ENCODE measurements at regions not wholly inside any gene's neighbourhood (a gene's known extent, or its start where the extent isn't known, plus 50 kb on each side); places are given as distances from the start of the nearest gene placed in this dataset.

DNA sequence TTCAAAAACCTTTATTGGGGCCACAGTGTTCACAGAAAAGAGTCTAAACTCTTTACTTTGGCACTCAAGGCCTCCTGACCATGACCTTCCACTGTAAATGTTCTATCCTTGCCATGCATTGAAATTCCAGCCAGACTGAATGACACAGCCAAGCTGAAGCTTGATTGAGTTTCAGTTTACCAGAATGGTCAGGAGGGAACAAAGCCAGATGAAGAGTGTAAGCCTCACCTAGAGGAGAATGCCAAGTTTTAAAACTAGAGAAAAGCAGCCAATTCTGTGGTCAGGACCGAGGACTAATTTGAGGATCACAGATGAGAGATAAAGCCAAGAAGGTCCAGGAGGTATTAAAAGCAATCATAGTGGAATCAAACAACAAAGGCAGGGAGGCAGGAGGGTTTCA is 215.3 kb downstream of the KCNA4 start:
- ATAC-seq: no peak
- no peak for DNase-seq (ENCODE audit: low read depth, low spot score)
- ChIA-PET POLR2A (no interaction called here), CTCF (no interaction called here)
- BruUV-seq (replicated peaks): no TSS peak
- no peak for TF ChIP-seq REST (IDR thresholded peaks at IDR 0.05; ENCODE audit: insufficient read depth in 1 of 2, low read depth in 2 of 2, low read length in 1 of 2)
- TF ChIP-seq TCF7L2 (IDR thresholded peaks at IDR 0.05; ENCODE audit: low read depth, low read length): no peak
- TF ChIP-seq POLR2AphosphoS5 (IDR thresholded peaks at IDR 0.05; ENCODE audit: low read depth, low read length): no peak
- TF ChIP-seq CTCF (IDR thresholded peaks at IDR 0.05): no peak
- Histone ChIP-seq H3K4me1 (ENCODE audit: control insufficient read depth, insufficient read depth, low read length) (no peaks in the 10 kb centered on the region), H3K27me3 (ENCODE audit: control insufficient read depth, insufficient read depth, low read length) (no peaks in the 10 kb centered on the region), H3K27ac (ENCODE audit: low read length) (no peak overlapping the region), H3K36me3 (ENCODE audit: control insufficient read depth, insufficient read depth, low read length) (no peaks in the 10 kb centered on the region), H3K9me3 (ENCODE audit: control insufficient read depth, insufficient read depth, low read depth, low read length) (no peaks in the 10 kb centered on the region), H3K4me3 (ENCODE audit: low read depth in 2 of 2, low read length in 2 of 2) (no peak overlapping the region)
- in situ Hi-C loops (cut with HindIII; ENCODE audit: low pct_unique_long_range_greater_than_20kb, low sequenced_read_pairs): no loop called here
- intact Hi-C loops (cut with micrococcal nuclease; ENCODE audit: unreplicated experiment): no loop called here

- in situ Hi-C loops (cut with HindIII; ENCODE audit: low pct_unique_long_range_greater_than_20kb, low sequenced_read_pairs): no loop called here
- ChIA-PET POLR2A (no interaction called here), CTCF (no interaction called here)
- no peaks in the 10 kb centered on the region for H3K36me3 ChIP-seq (ENCODE audit: control insufficient read depth, insufficient read depth, low read length)
- no peak for DNase-seq (ENCODE audit: low read depth, low spot score)
- no peaks in the 10 kb centered on the region for H3K9me3 ChIP-seq (ENCODE audit: control insufficient read depth, insufficient read depth, low read depth, low read length)
- no TSS peak for BruUV-seq (replicated peaks)
- H3K27me3 ChIP-seq (ENCODE audit: control insufficient read depth, insufficient read depth, low read length): no peaks in the 10 kb centered on the region
- no peak for ATAC-seq
- H3K4me3 ChIP-seq (ENCODE audit: low read depth in 2 of 2, low read length in 2 of 2): no peak overlapping the region
- intact Hi-C loops (cut with micrococcal nuclease; ENCODE audit: unreplicated experiment): no loop called here
- H3K4me1 ChIP-seq (ENCODE audit: control insufficient read depth, insufficient read depth, low read length): no peaks in the 10 kb centered on the region
- H3K27ac ChIP-seq (ENCODE audit: low read length): no peak overlapping the region
- TF ChIP-seq TCF7L2 (IDR thresholded peaks at IDR 0.05; ENCODE audit: low read depth, low read length) (no peak), REST (IDR thresholded peaks at IDR 0.05; ENCODE audit: insufficient read depth in 1 of 2, low read depth in 2 of 2, low read length in 1 of 2) (no peak), POLR2AphosphoS5 (IDR thresholded peaks at IDR 0.05; ENCODE audit: low read depth, low read length) (no peak), SIN3A (IDR thresholded peaks at IDR 0.05; ENCODE audit: borderline replicate concordance, insufficient read depth, low read depth, low read length) (no peak), CTCF (IDR thresholded peaks at IDR 0.05) (no peak)
Measured at GRCh38 chr11:29786092-29786491, 230.7 kb downstream of the KCNA4 start.
